H1 (cell line): ENCODE measurements at regions not wholly inside any gene's neighbourhood (a gene's known extent, or its start where the extent isn't known, plus 50 kb on each side); places are given as distances from the start of the nearest gene placed in this dataset.

Experiments
- CTCF ChIA-PET: fragments of 300-600 bp; sonication (Branson Sonifier 250); formaldehyde crosslinking; loops from one replicate; lab custom pipeline; 2021; ENCODE audit not compliant: partially characterized antibody; lab: Charles Lee
- POLR2A ChIA-PET: fragments of 300-600 bp; sonication (Branson Sonifier 250); formaldehyde crosslinking; loops from one replicate; lab custom pipeline; 2021; ENCODE audit warnings: inconsistent platforms; ENCODE audit not compliant: partially characterized antibody; lab: Charles Lee
- DNase-seq, 2 experiments: peaks; one replicate each; pipeline versions ENCODE4 v3.0.0 to v3.0.0-alpha.2; 2010 to 2022; ENCODE audit warnings: low spot score in 2 of 2, low read depth in 1 of 2, mixed read lengths in 1 of 2
- FAIRE-seq: peaks from 2 replicates; lab custom pipeline; 2011; peaks lifted over from hg19 to GRCh38; lab: Jason Lieb, UNC
- H2AFZ ChIP-seq: 2 replicates; pipeline ENCODE4 v1.8.1; 2012; ENCODE audit warnings: low read length, inconsistent platforms
- H2AK5ac ChIP-seq: 2 replicates; pipeline ENCODE4 v1.6.1; 2013; ENCODE audit warnings: low read depth, low read length
- H2BK120ac ChIP-seq: replicated peaks from 2 replicates; pipeline ENCODE3; 2013; ENCODE audit warnings: low read depth, low read length, inconsistent platforms
- H2BK12ac ChIP-seq: 2 replicates; pipeline ENCODE4 v1.6.1; 2013; ENCODE audit warnings: low read depth, low read length
- H2BK15ac ChIP-seq: 2 replicates; pipeline ENCODE4 v1.6.1; 2013; ENCODE audit warnings: low read length
- H2BK20ac ChIP-seq: 2 replicates; pipeline ENCODE4 v1.6.1; 2013; ENCODE audit warnings: low read length
- H2BK5ac ChIP-seq: 2 replicates; pipeline ENCODE4 v1.6.1; 2013; ENCODE audit warnings: low read depth, low read length
- H3K14ac ChIP-seq: 2 replicates; pipeline ENCODE4 v1.6.1; 2013; ENCODE audit warnings: inconsistent platforms; ENCODE audit not compliant: insufficient read length
- H3K18ac ChIP-seq: 2 replicates; pipeline ENCODE4 v1.6.1; 2013; ENCODE audit warnings: low read length; ENCODE audit errors: extremely low read depth
- H3K23ac ChIP-seq: 2 replicates; pipeline ENCODE4 v1.6.1; 2013; ENCODE audit warnings: inconsistent platforms; ENCODE audit not compliant: insufficient read length
- H3K23me2 ChIP-seq: 2 replicates; pipeline ENCODE4 v1.6.1; 2013; ENCODE audit warnings: low read depth, low read length
- H3K27ac ChIP-seq: 2 replicates; pipeline ENCODE4 v1.6.1; 2011; ENCODE audit warnings: low read depth, low read length, inconsistent platforms
- H3K27me3 ChIP-seq, 4 experiments: replicated peaks in 1 of 4; 1 replicate in 1 of 4; 2 replicates in 3 of 4; pipeline versions ENCODE4 v1.6.1 to v1.8.1; 2011 to 2013; ENCODE audit warnings: low read length in 3 of 4, mild to moderate bottlenecking in 3 of 4, inconsistent platforms in 2 of 4, mixed read lengths in 2 of 4, moderate library complexity in 1 of 4; ENCODE audit not compliant: control insufficient read depth in 3 of 4, insufficient read depth in 3 of 4; ENCODE audit errors: extremely low read depth in 1 of 4
- H3K36me3 ChIP-seq, 4 experiments: 2 replicates each; pipeline versions ENCODE4 v1.6.1 to v1.8.1; 2011 to 2013; ENCODE audit warnings: mild to moderate bottlenecking in 4 of 4, low read length in 3 of 4, moderate library complexity in 2 of 4, control low read depth in 1 of 4, inconsistent platforms in 1 of 4; ENCODE audit not compliant: insufficient read depth in 4 of 4, control insufficient read depth in 2 of 4
- H3K4ac ChIP-seq: replicated peaks from 2 replicates; pipeline ENCODE3; 2013; ENCODE audit warnings: low read length, low read depth, mixed read lengths, inconsistent platforms; ENCODE audit not compliant: insufficient read length
- H3K4me1 ChIP-seq, 4 experiments: replicated peaks in 1 of 4; 1 replicate in 1 of 4; 2 replicates in 3 of 4; pipeline versions ENCODE4 v1.6.1 to v1.8.1; 2011 to 2013; ENCODE audit warnings: low read length in 3 of 4, inconsistent platforms in 2 of 4, mixed read lengths in 1 of 4; ENCODE audit not compliant: insufficient read depth in 4 of 4, control insufficient read depth in 3 of 4
- H3K4me2 ChIP-seq, 2 experiments: 2 replicates each; pipeline versions ENCODE4 v1.6.1 to v1.8.1; 2011 to 2013; ENCODE audit warnings: low read depth in 2 of 2, low read length in 2 of 2, control low read depth in 1 of 2, inconsistent platforms in 1 of 2, mild to moderate bottlenecking in 1 of 2; ENCODE audit not compliant: insufficient read depth in 1 of 2
- H3K4me3 ChIP-seq, 4 experiments: fragments of 200-600, 300-600 bp in 1 of 4; sonication (generic), shearing (Covaris generic), sonication (Bioruptor Twin) in 1 of 4; 2 replicates each; pipeline versions ENCODE4 v1.5.1 to v1.8.1; 2011 to 2016; ENCODE audit warnings: low read length in 4 of 4, low read depth in 3 of 4, control low read depth in 2 of 4, inconsistent platforms in 2 of 4, mild to moderate bottlenecking in 2 of 4, mixed read lengths in 1 of 4, moderate library complexity in 1 of 4; ENCODE audit not compliant: insufficient read depth in 2 of 4; ENCODE audit errors: extremely low read depth in 1 of 4
- H3K56ac ChIP-seq: replicated peaks from 2 replicates; pipeline ENCODE3; 2013; ENCODE audit warnings: low read depth, mild to moderate bottlenecking, mixed read lengths, low read length, inconsistent platforms; ENCODE audit not compliant: insufficient read length
- H3K79me1 ChIP-seq: 2 replicates; pipeline ENCODE4 v1.6.1; 2013; ENCODE audit warnings: low read depth, low read length, control low read depth
- H3K79me2 ChIP-seq, 2 experiments: 2 replicates each; pipeline versions ENCODE4 v1.6.1 to v1.8.1; 2012 to 2013; ENCODE audit warnings: low read length in 2 of 2, mild to moderate bottlenecking in 2 of 2, inconsistent platforms in 1 of 2; ENCODE audit not compliant: insufficient read depth in 2 of 2, control insufficient read depth in 1 of 2
- H3K9ac ChIP-seq, 4 experiments: replicated peaks in 1 of 4; 1 replicate in 1 of 4; 2 replicates in 3 of 4; pipeline versions ENCODE4 v1.6.1 to v1.8.1; 2011 to 2013; ENCODE audit warnings: low read depth in 3 of 4, low read length in 3 of 4, control low read depth in 2 of 4, mild to moderate bottlenecking in 2 of 4, moderate library complexity in 2 of 4, inconsistent platforms in 1 of 4; ENCODE audit errors: extremely low read depth in 1 of 4
- H3K9me3 ChIP-seq, 2 experiments: 2 replicates each; pipeline versions ENCODE4 v1.6.1 to v1.8.1; 2012 to 2013; ENCODE audit warnings: mild to moderate bottlenecking in 2 of 2, moderate library complexity in 2 of 2, control low read depth in 1 of 2, inconsistent platforms in 1 of 2, low read depth in 1 of 2, low read length in 1 of 2, mixed read lengths in 1 of 2; ENCODE audit not compliant: insufficient read depth in 2 of 2
- H4K20me1 ChIP-seq, 2 experiments: replicated peaks in 1 of 2; 2 replicates each; pipeline versions ENCODE3 to v1.8.1; 2011 to 2013; ENCODE audit warnings: inconsistent platforms in 2 of 2, low read length in 2 of 2, mild to moderate bottlenecking in 1 of 2; ENCODE audit not compliant: insufficient read depth in 2 of 2, control insufficient read depth in 1 of 2
- H4K5ac ChIP-seq: 2 replicates; pipeline ENCODE4 v1.6.1; 2013; ENCODE audit warnings: low read length, low read depth, mixed read lengths, inconsistent platforms; ENCODE audit not compliant: insufficient read length
- H4K8ac ChIP-seq: 2 replicates; pipeline ENCODE4 v1.8.0; 2013; ENCODE audit warnings: mild to moderate bottlenecking, moderate library complexity, low read length, inconsistent platforms; ENCODE audit not compliant: insufficient read depth; ENCODE audit errors: extremely low read depth
- H4K91ac ChIP-seq: replicated peaks from 2 replicates; pipeline ENCODE3; 2013; ENCODE audit warnings: low read length, mixed read lengths, inconsistent platforms; ENCODE audit not compliant: insufficient read length
- BCL11A ChIP-seq, 2 experiments: IDR thresholded peaks; one replicate each; pipeline ENCODE4 v1.6.1; 2011; ENCODE audit warnings: low read depth in 2 of 2, low read length in 2 of 2, mild to moderate bottlenecking in 2 of 2
- CHD2 ChIP-seq: IDR thresholded peaks from 2 replicates; pipeline ENCODE4 v1.6.1; 2012; ENCODE audit warnings: low read length, improper control_type of control experiment
- CTBP2 ChIP-seq: IDR thresholded peaks from 2 replicates; pipeline ENCODE4 v1.7.0; 2011; ENCODE audit warnings: borderline replicate concordance, mild to moderate bottlenecking, moderate library complexity, mixed read lengths, low read length; ENCODE audit not compliant: insufficient read depth, insufficient read length
- POLR2A ChIP-seq, 2 experiments: IDR thresholded peaks; 1 replicate in 1 of 2; 2 replicates in 1 of 2; pipeline ENCODE4 v1.6.1; 2011; ENCODE audit warnings: low read depth in 2 of 2, low read length in 2 of 2, mild to moderate bottlenecking in 2 of 2; ENCODE audit errors: control extremely low read depth in 1 of 2
- RXRA ChIP-seq: IDR thresholded peaks from 2 replicates; pipeline ENCODE4 v1.6.1; 2011; ENCODE audit warnings: low read depth, mild to moderate bottlenecking, low read length, moderate library complexity; ENCODE audit not compliant: insufficient read depth
- SRF ChIP-seq: IDR thresholded peaks from 2 replicates; pipeline ENCODE4 v1.6.1; 2011; ENCODE audit warnings: mild to moderate bottlenecking, low read depth, low read length, moderate library complexity
- WGBS, 2 experiments: shearing (Covaris generic) in 1 of 2; methylation state at CpG; one replicate each; pipeline versions ENCODE4 v1.1.6 to v1.1.7; 2013 to 2015; ENCODE audit warnings: low lambda C conversion rate in 2 of 2, mixed read lengths in 2 of 2, inconsistent platforms in 1 of 2, low coverage in 1 of 2, missing lambda C conversion rate in 1 of 2; ENCODE audit not compliant: insufficient replicate concordance in 2 of 2, insufficient coverage in 1 of 2, insufficient read length in 1 of 2; ENCODE audit errors: extremely low coverage in 1 of 2, missing lambda C conversion rate in 1 of 2; 5-methylcytosine and 5-hydroxymethylcytosine counted together

DNA sequence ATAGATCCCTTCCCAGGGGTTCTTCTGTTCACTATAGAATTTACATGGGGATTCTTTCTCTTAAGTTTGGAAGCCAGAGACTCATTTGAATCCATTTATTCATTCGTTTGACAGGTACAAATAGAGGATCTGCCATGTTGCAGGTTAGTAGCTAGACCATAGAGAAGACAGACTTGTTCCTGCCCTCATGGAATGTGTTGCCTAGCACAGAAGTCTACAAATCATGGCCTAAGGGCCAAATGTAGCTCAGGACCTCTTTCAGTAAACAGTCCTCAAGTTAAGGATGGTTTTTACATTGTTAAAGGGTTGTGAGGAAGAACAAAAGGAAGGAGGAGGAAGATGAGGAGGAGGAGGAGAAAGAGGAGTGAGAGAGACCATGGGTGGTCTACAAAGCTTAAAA, 114.7 kb upstream of the SLC44A1 start:
- CTCF ChIA-PET: interaction anchor here (0.6 to 1.3 kb wide), 5 partner anchors 8 to 36 kb away, joined by 3 to 6 read pairs (median 3); no protein-coding TSS in a partner anchor
- no peak overlapping the region for H3K56ac ChIP-seq
- H2BK120ac ChIP-seq: no peak overlapping the region
- no peaks in the 10 kb centered on the region for H4K20me1 ChIP-seq
- no peaks in the 10 kb centered on the region for H3K9me3 ChIP-seq
- POLR2A ChIA-PET: no interaction called here
- no peak overlapping the region for H3K9ac ChIP-seq
- no peak overlapping the region for H3K18ac ChIP-seq
- no peak overlapping the region for H2BK15ac ChIP-seq
- no peaks in the 10 kb centered on the region; a peak in 1 of 7 replicates for H3K27me3 ChIP-seq
- H2AK5ac ChIP-seq: no peak overlapping the region
- no peak for TF ChIP-seq POLR2A (IDR thresholded peaks at IDR 0.05; ENCODE audit: control extremely low read depth in 1 of 2, low read depth in 2 of 2, low read length in 2 of 2)
- no peak for TF ChIP-seq BCL11A (IDR thresholded peaks at IDR 0.05; ENCODE audit: low read depth in 2 of 2, low read length in 2 of 2)
- TF ChIP-seq SRF: no peak
- TF ChIP-seq RXRA: no peak
- TF ChIP-seq CHD2: no peak
- TF ChIP-seq CTBP2: no peak
- TF ChIP-seq, all 59 proteins: peak for 0
- WGBS, 2 experiments: 80% methylated on average over 1 of the region's 1 CpG; no CpG with 5 or more reads in 1 of the 2 experiments
- Histone ChIP-seq H3K4me2 (no peak overlapping the region), H2AFZ (no peak overlapping the region), H3K4me1 (no peaks in the 10 kb centered on the region; a peak in 1 of 7 replicates), H3K79me2 (no peaks in the 10 kb centered on the region), H3K23ac (no peak overlapping the region), H3K36me3 (no peaks in the 10 kb centered on the region), H3K4me3 (no peak overlapping the region), H4K91ac (no peak overlapping the region), H2BK5ac (no peak overlapping the region), H3K4ac (no peak overlapping the region), H3K79me1 (no peaks in the 10 kb centered on the region), H3K23me2 (no peaks in the 10 kb centered on the region), H2BK12ac (no peak overlapping the region), H4K8ac (no peak overlapping the region), H4K5ac (no peak overlapping the region), H3K14ac (no peak overlapping the region), H2BK20ac (no peak overlapping the region), H3K27ac (no peak overlapping the region)
- no peak for FAIRE-seq
- DNase-seq: no peak
